B cell (primary cell): ENCODE measurements at regions not wholly inside any gene's neighbourhood (a gene's known extent, or its start where the extent isn't known, plus 50 kb on each side); places are given as distances from the start of the nearest gene placed in this dataset.

Source experiments
- EZH2 ChIP-seq: IDR thresholded peaks from 2 replicates; pipeline ENCODE4 v1.6.1; 2012; ENCODE audit warnings: borderline replicate concordance, low read depth, mild to moderate bottlenecking, moderate library complexity, low read length; ENCODE audit not compliant: insufficient read depth, poor library complexity, severe bottlenecking
- TF ChIP-seq, protein P1 (sequence below): fragments of 200-600 bp; IDR thresholded peaks from one replicate; pipeline ENCODE4 v1.8.0; 2022; ENCODE audit warnings: antibody characterized with exemption, mild to moderate bottlenecking

DNA sequence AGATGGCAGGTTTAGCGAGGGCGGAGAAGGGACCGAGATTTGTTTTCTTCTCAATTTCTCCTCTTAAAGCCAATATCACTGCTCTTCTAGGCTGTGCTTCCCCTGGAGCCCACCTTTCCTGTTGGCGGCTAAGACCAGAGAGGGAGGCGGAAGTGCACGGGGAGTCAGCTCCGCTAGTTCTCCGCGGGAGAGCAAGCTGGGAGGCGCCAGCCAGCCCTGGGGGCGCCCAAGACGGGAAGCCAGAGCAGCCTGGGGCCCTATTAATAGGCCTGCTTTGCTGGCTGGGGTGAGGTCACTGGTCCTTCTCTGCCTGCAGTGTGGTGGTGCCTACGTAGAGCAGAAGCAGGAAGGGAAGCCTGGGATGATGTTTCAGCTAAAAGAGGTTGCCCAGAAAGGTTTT lies 61.6 kb downstream of the LSM5 start:
- TF ChIP-seq, protein P1, sequence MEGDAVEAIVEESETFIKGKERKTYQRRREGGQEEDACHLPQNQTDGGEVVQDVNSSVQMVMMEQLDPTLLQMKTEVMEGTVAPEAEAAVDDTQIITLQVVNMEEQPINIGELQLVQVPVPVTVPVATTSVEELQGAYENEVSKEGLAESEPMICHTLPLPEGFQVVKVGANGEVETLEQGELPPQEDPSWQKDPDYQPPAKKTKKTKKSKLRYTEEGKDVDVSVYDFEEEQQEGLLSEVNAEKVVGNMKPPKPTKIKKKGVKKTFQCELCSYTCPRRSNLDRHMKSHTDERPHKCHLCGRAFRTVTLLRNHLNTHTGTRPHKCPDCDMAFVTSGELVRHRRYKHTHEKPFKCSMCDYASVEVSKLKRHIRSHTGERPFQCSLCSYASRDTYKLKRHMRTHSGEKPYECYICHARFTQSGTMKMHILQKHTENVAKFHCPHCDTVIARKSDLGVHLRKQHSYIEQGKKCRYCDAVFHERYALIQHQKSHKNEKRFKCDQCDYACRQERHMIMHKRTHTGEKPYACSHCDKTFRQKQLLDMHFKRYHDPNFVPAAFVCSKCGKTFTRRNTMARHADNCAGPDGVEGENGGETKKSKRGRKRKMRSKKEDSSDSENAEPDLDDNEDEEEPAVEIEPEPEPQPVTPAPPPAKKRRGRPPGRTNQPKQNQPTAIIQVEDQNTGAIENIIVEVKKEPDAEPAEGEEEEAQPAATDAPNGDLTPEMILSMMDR, result no peak
- TF ChIP-seq EZH2, result no peak
